Stomach (tissue), 8 donors: ENCODE measurements at regions not wholly inside any gene's neighbourhood (a gene's known extent, or its start where the extent isn't known, plus 50 kb on each side); places are given as distances from the start of the nearest gene placed in this dataset.

Experiments used
- DNase-seq, 2 donors: peaks; one replicate each; pipeline versions ENCODE4 v3.0.0 to v3.0.0-alpha.2; 2013 to 2019
- H3K27ac ChIP-seq, 5 donors: fragments of 200-600 bp in 4 of 5; sonication (generic) in 4 of 5; one replicate each; pipeline ENCODE4 v1.5.1; 2013 to 2019; ENCODE audit warnings: mild to moderate bottlenecking in 1 of 5, moderate library complexity in 1 of 5
- H3K27me3 ChIP-seq, 3 donors: fragments of 200-600 bp; sonication (generic); one replicate each; pipeline ENCODE4 v1.5.1; 2017 to 2019; ENCODE audit warnings: mixed run types in 1 of 3
- H3K36me3 ChIP-seq, 4 donors: fragments of 200-600 bp; sonication (generic); 1 replicate in 3 of 4; 2 replicates in 1 of 4; pipeline ENCODE4 v1.5.1; 2016 to 2019
- H3K4me1 ChIP-seq, 4 donors: fragments of 200-600 bp; sonication (generic); one replicate each; pipeline ENCODE4 v1.5.1; 2016 to 2019
- H3K4me3 ChIP-seq, 4 donors: fragments of 200-600 bp; sonication (generic) in 3 of 4; one replicate each; pipeline ENCODE4 v1.5.1; 2016 to 2019; ENCODE audit warnings: mild to moderate bottlenecking in 1 of 4
- H3K9me3 ChIP-seq, 4 donors: fragments of 200-600 bp; sonication (generic); one replicate each; pipeline ENCODE4 v1.5.1; 2016 to 2019
- CTCF ChIP-seq, 7 experiments: fragments of 450-650 bp in 4 of 7; fragments of 200-600 bp in 3 of 7; sonication (generic) in 3 of 7; IDR thresholded peaks; one replicate each; pipeline ENCODE4 v1.5.1; 2016 to 2019; ENCODE audit warnings: antibody characterized with exemption in 7 of 7, control low read depth in 2 of 7, mild to moderate bottlenecking in 1 of 7
- EP300 ChIP-seq: sonication (generic); formaldehyde crosslinking; IDR thresholded peaks from one replicate; pipeline ENCODE4 v1.6.1; 2017; ENCODE audit warnings: antibody characterized with exemption
- POLR2A ChIP-seq, 4 donors: fragments of 450-650 bp; IDR thresholded peaks; one replicate each; pipeline ENCODE4 v1.6.1; 2016; ENCODE audit warnings: antibody characterized with exemption in 4 of 4, control low read depth in 2 of 4, mild to moderate bottlenecking in 1 of 4, moderate library complexity in 1 of 4
- POLR2AphosphoS5 ChIP-seq, 3 donors: sonication (generic); formaldehyde crosslinking; IDR thresholded peaks; one replicate each; pipeline ENCODE4 v1.6.1; 2016; ENCODE audit warnings: antibody characterized with exemption in 3 of 3
- WGBS, 5 donors: extraction: QIAGEN DNeasy Blood & Tissue Kit in 3 of 5; methylation state at CpG; one replicate each; pipeline versions ENCODE4 v1.1.5 to v1.1.7; 2013 to 2018; 5-methylcytosine and 5-hydroxymethylcytosine counted together
- intact Hi-C: fragments of 100-400 bp; cut with DNase I; formaldehyde crosslinking; loops from one replicate; pipeline ENCODE4 v1.15.1; 2023; ENCODE audit warnings: low total_unique reads
- donor health status: healthy with polysubstance abuse.
- donor health status: Bipolar disorder and iron deficiency.
- donor health status: healthy.

- H3K27me3 ChIP-seq: no peaks in the 10 kb centered on the region
- H3K27ac ChIP-seq: no peak overlapping the region
- H3K4me1 ChIP-seq: peaks cover 0 to 7% (median 0%) of the 10 kb centered on the region in 4 donors
- intact Hi-C loops: no loop called here
- H3K36me3 ChIP-seq: no peaks in the 10 kb centered on the region
- TF ChIP-seq CTCF (IDR thresholded peaks at IDR 0.05): no peak
- no peak for TF ChIP-seq POLR2AphosphoS5 (IDR thresholded peaks at IDR 0.05)
- TF ChIP-seq POLR2A (IDR thresholded peaks at IDR 0.05): no peak
- TF ChIP-seq EP300: no peak
- WGBS, 5 donors: 62 to 74% (median 66%) methylated on average over 8 of the region's 8 CpGs
- no peak overlapping the region for H3K4me3 ChIP-seq
- no peaks in the 10 kb centered on the region for H3K9me3 ChIP-seq
- no peak for DNase-seq
These were observed 275.9 kb upstream of the PLPP4 start for GRCh38 chr10:120181154-120181553.

- WGBS, 5 donors: 7 to 44% (median 27%) methylated on average over 1 of the region's 1 CpG
These were observed 274.6 kb upstream of the PLPP4 start for GRCh38 chr10:120182431-120182830.

GRCh38 chr10:120183546-120183945, 273.5 kb upstream of the PLPP4 start:
- intact Hi-C loops: no loop called here
- no peak overlapping the region for H3K27ac ChIP-seq
- no peak for DNase-seq
- H3K9me3 ChIP-seq: no peaks in the 10 kb centered on the region
- 79 to 92% (median 83%) methylated on average over 3 of the region's 3 CpGs for WGBS, 5 donors
- H3K4me1 ChIP-seq: peaks cover 0 to 7% (median 0%) of the 10 kb centered on the region in 4 donors
- no peaks in the 10 kb centered on the region for H3K36me3 ChIP-seq
- TF ChIP-seq CTCF (IDR thresholded peaks at IDR 0.05): no peak
- TF ChIP-seq EP300: no peak
- no peak for TF ChIP-seq POLR2A (IDR thresholded peaks at IDR 0.05)
- TF ChIP-seq POLR2AphosphoS5 (IDR thresholded peaks at IDR 0.05): no peak
- no peak overlapping the region for H3K4me3 ChIP-seq
- H3K27me3 ChIP-seq: no peaks in the 10 kb centered on the region

More at GRCh38 chr10:120182431-120182830, 274.6 kb upstream of the PLPP4 start:
- H3K9me3 ChIP-seq: no peaks in the 10 kb centered on the region
- no peak overlapping the region for H3K4me3 ChIP-seq
- TF ChIP-seq CTCF (IDR thresholded peaks at IDR 0.05): no peak
- no peak for TF ChIP-seq POLR2AphosphoS5 (IDR thresholded peaks at IDR 0.05)
- no peak for TF ChIP-seq POLR2A (IDR thresholded peaks at IDR 0.05)
- no peak for TF ChIP-seq EP300
- no peak overlapping the region for H3K27ac ChIP-seq
- DNase-seq: no peak
- H3K4me1 ChIP-seq: peaks cover 0 to 7% (median 0%) of the 10 kb centered on the region in 4 donors
- H3K36me3 ChIP-seq: no peaks in the 10 kb centered on the region
- no peaks in the 10 kb centered on the region for H3K27me3 ChIP-seq
- intact Hi-C loops: no loop called here

- TF ChIP-seq CTCF (IDR thresholded peaks at IDR 0.05) (no peak), POLR2AphosphoS5 (IDR thresholded peaks at IDR 0.05) (no peak), POLR2A (IDR thresholded peaks at IDR 0.05) (no peak), EP300 (no peak)
- WGBS, 5 donors: 65 to 75% (median 71%) methylated on average over 7 of the region's 7 CpGs
- intact Hi-C loops: no loop called here
- H3K4me1 ChIP-seq: peaks cover 0 to 7% (median 0%) of the 10 kb centered on the region in 4 donors
- no peak overlapping the region for H3K4me3 ChIP-seq
- DNase-seq: no peak
- H3K27ac ChIP-seq: no peak overlapping the region
- H3K27me3 ChIP-seq: no peaks in the 10 kb centered on the region
- no peaks in the 10 kb centered on the region for H3K36me3 ChIP-seq
- no peaks in the 10 kb centered on the region for H3K9me3 ChIP-seq
These were observed 272.3 kb upstream of the PLPP4 start for GRCh38 chr10:120184547-120185337.
